Prostate gland (tissue), 2 donors: ENCODE measurements at regions not wholly inside any gene's neighbourhood (a gene's known extent, or its start where the extent isn't known, plus 50 kb on each side); places are given as distances from the start of the nearest gene placed in this dataset.

ENCODE experiments used
- DNase-seq: peaks from one replicate; pipeline ENCODE4 v3.0.0-alpha.2; 2019; ENCODE audit warnings: low spot score
- H3K27ac ChIP-seq, 2 donors: fragments of 200-600 bp; sonication (generic); 2 replicates each; pipeline ENCODE4 v1.5.1; 2017 to 2019
- H3K27me3 ChIP-seq: fragments of 200-600 bp; sonication (generic); replicated peaks from 2 replicates; pipeline ENCODE4 v1.5.1; 2019; ENCODE audit not compliant: insufficient read depth
- H3K36me3 ChIP-seq, 2 donors: fragments of 200-600 bp; sonication (generic); 1 replicate in 1 of 2; 2 replicates in 1 of 2; pipeline versions ENCODE4 v1.5.1 to v1.8.1; 2017 to 2019
- H3K4me1 ChIP-seq: fragments of 200-600 bp; sonication (generic); replicated peaks from 2 replicates; pipeline ENCODE4 v1.5.1; 2019
- H3K4me3 ChIP-seq, 2 donors: fragments of 200-600 bp; sonication (generic); 2 replicates each; pipeline ENCODE4 v1.5.1; 2017 to 2019
- H3K9me3 ChIP-seq: fragments of 200-600 bp; sonication (generic); 2 replicates; pipeline ENCODE4 v1.5.1; 2017
- CTCF ChIP-seq, 4 experiments: fragments of 200-600 bp in 2 of 4; fragments of 450-650 bp in 2 of 4; sonication (generic) in 2 of 4; IDR thresholded peaks; 1 replicate in 3 of 4; 2 replicates in 1 of 4; pipeline ENCODE4 v1.5.1; 2016 to 2019; ENCODE audit warnings: antibody characterized with exemption in 4 of 4, mild to moderate bottlenecking in 2 of 4, moderate library complexity in 2 of 4
- POLR2A ChIP-seq: fragments of 450-650 bp; IDR thresholded peaks from one replicate; pipeline ENCODE4 v1.6.1; 2016; ENCODE audit warnings: antibody characterized with exemption, mild to moderate bottlenecking
- POLR2AphosphoS5 ChIP-seq: sonication (generic); formaldehyde crosslinking; IDR thresholded peaks from one replicate; pipeline ENCODE4 v1.6.1; 2017; ENCODE audit warnings: antibody characterized with exemption
- WGBS: methylation state at CpG from one replicate; pipeline ENCODE4 v1.1.5; 2018; 5-methylcytosine and 5-hydroxymethylcytosine counted together
- intact Hi-C: fragments of 100-400 bp; cut with DNase I; formaldehyde crosslinking; loops from one replicate; pipeline ENCODE4 v1.14.2; 2022

- Histone ChIP-seq H3K36me3 (no peaks in the 10 kb centered on the region), H3K9me3 (no peaks in the 10 kb centered on the region), H3K27ac (no peak overlapping the region), H3K4me3 (no peak overlapping the region), H3K4me1 (no peaks in the 10 kb centered on the region), H3K27me3 (no peaks in the 10 kb centered on the region)
- TF ChIP-seq CTCF (IDR thresholded peaks at IDR 0.05) = peak in 3 of 4 experiments; percentile 30 to 58 (median 48)
- TF ChIP-seq POLR2AphosphoS5 = no peak
- TF ChIP-seq POLR2A = no peak
- no peak for DNase-seq
- 33% methylated on average over 3 of the region's 3 CpGs for WGBS
- intact Hi-C loops = no loop called here
Observed at GRCh38 chr13:103188713-103189326, 122.6 kb upstream of the SLC10A2 start.

GRCh38 chr13:103187721-103188156 is 121.5 kb upstream of the SLC10A2 start:
- 67% methylated on average over 10 of the region's 10 CpGs for WGBS
- TF ChIP-seq POLR2A = no peak
- TF ChIP-seq CTCF (IDR thresholded peaks at IDR 0.05) = no peak
- no peak for TF ChIP-seq POLR2AphosphoS5

GRCh38 chr13:103184413-103184812 is 118.2 kb upstream of the SLC10A2 start:
- no peaks in the 10 kb centered on the region for H3K27me3 ChIP-seq
- WGBS = 92% methylated on average over 2 of the region's 2 CpGs
- intact Hi-C loops = no loop called here
- H3K4me1 ChIP-seq = no peaks in the 10 kb centered on the region
- no peak overlapping the region for H3K4me3 ChIP-seq
- H3K36me3 ChIP-seq = no peaks in the 10 kb centered on the region
- no peak overlapping the region for H3K27ac ChIP-seq
- TF ChIP-seq POLR2A = no peak
- no peak for DNase-seq
- no peaks in the 10 kb centered on the region for H3K9me3 ChIP-seq

More at GRCh38 chr13:103187721-103188156, 121.5 kb upstream of the SLC10A2 start:
- Histone ChIP-seq H3K36me3 (no peaks in the 10 kb centered on the region), H3K4me3 (no peak overlapping the region), H3K4me1 (no peaks in the 10 kb centered on the region), H3K27me3 (no peaks in the 10 kb centered on the region), H3K27ac (no peak overlapping the region), H3K9me3 (no peaks in the 10 kb centered on the region)
- intact Hi-C loops = no loop called here
- no peak for DNase-seq

- Histone ChIP-seq H3K27me3 (no peaks in the 10 kb centered on the region), H3K4me1 (no peaks in the 10 kb centered on the region), H3K36me3 (no peaks in the 10 kb centered on the region), H3K27ac (no peak overlapping the region), H3K9me3 (no peaks in the 10 kb centered on the region), H3K4me3 (no peak overlapping the region)
- WGBS = 80% methylated on average over 10 of the region's 10 CpGs
- TF ChIP-seq CTCF (IDR thresholded peaks at IDR 0.05) = no peak
- TF ChIP-seq POLR2AphosphoS5 = no peak
- TF ChIP-seq POLR2A = no peak
- intact Hi-C loops = no loop called here
- no peak for DNase-seq
Observed at GRCh38 chr13:103178986-103179943, 113.0 kb upstream of the SLC10A2 start.

- WGBS = 90% methylated on average over 6 of the region's 6 CpGs
- intact Hi-C loops = no loop called here
- DNase-seq = no peak
Observed at GRCh38 chr13:103174966-103175365, 108.7 kb upstream of the SLC10A2 start.

More at GRCh38 chr13:103174966-103175365, 108.7 kb upstream of the SLC10A2 start:
- Histone ChIP-seq H3K27ac (no peak overlapping the region), H3K4me1 (no peaks in the 10 kb centered on the region), H3K4me3 (no peak overlapping the region), H3K27me3 (no peaks in the 10 kb centered on the region), H3K9me3 (no peaks in the 10 kb centered on the region), H3K36me3 (no peaks in the 10 kb centered on the region)
- TF ChIP-seq POLR2AphosphoS5 (no peak), CTCF (IDR thresholded peaks at IDR 0.05) (no peak), POLR2A (no peak)
